Islet of Langerhans (tissue), 1 donor: ENCODE measurements at regions not wholly inside any gene's neighbourhood (a gene's known extent, or its start where the extent isn't known, plus 50 kb on each side); places are given as distances from the start of the nearest gene placed in this dataset.
"Not testable (repeated sequence)": the region's sequence is repeated elsewhere in the genome, so short reads cannot be mapped to it uniquely, and the experiment has no call there.

Experiments
- FAIRE-seq: peaks from one replicate; lab custom pipeline; 2011; peaks lifted over from hg19 to GRCh38; lab: Jason Lieb, UNC

- no peak for FAIRE-seq
Observed at GRCh38 chr9:119917175-119917574, 547.9 kb upstream of the BRINP1 start.

GRCh38 chr9:119907056-119907455 lies 537.8 kb upstream of the BRINP1 start:
- FAIRE-seq: no peak

DNA sequence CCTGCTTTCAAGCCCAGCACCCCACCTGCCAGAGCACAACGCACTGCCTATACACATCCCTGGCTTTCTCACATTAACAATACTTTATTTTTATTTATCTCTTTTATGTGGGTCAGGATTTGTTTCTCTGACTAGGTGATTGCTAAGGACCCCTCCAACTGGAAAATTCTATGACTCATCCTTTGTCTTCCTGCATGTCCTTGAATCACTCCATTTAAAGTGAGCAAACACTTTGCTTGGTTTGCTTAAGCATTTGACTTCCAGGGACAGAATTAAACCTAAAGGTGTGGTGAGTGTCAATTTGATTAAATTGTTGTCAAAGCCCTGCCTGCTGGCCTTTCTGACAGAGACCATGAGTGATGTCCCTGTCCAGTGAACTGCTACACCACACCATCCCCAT lies 536.5 kb upstream of the BRINP1 start:
- FAIRE-seq: peak; percentile 33

- no peak for FAIRE-seq
Observed at GRCh38 chr9:119903851-119904250, 534.6 kb upstream of the BRINP1 start.

GRCh38 chr9:119902611-119903010 lies 533.4 kb upstream of the BRINP1 start:
- FAIRE-seq: no peak

DNA sequence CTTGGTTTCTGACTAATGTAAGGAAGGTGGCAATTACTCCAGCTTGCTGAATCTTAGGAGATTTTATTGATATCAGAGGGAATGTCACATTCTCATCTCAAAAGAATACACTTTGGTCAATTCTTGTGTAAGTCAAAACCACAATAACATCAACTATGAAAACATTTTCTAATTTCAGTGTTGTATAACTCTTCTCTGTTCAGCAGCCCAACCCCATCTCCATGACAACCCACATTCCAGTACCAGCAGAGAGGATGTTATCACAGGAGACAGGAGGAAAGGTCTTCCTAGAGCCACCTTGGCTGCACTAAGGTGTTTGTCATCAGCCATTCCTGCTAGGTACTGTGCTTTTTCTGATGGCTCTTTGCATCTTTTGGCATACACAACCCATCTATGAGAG lies 529.1 kb upstream of the BRINP1 start:
- FAIRE-seq: no peak

DNA sequence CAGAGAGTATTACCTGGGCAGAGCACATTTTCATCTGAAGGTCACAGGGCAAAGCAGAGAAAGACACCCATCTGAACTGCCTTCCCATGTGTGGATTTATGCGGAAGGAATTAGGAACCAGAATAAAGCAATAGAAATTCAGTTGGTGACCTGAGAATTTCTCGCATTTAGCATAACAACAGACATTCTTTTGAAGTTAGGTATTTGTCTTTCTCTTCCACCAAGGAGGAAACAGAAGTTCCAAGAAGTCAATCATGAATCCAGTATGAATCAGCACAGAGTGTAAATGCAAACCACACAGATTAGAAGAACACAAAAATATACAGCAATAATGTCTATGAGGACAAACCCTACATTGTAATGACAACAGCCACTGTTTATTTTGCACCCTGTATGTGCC lies 515.2 kb upstream of the BRINP1 start:
- FAIRE-seq: no peak

DNA sequence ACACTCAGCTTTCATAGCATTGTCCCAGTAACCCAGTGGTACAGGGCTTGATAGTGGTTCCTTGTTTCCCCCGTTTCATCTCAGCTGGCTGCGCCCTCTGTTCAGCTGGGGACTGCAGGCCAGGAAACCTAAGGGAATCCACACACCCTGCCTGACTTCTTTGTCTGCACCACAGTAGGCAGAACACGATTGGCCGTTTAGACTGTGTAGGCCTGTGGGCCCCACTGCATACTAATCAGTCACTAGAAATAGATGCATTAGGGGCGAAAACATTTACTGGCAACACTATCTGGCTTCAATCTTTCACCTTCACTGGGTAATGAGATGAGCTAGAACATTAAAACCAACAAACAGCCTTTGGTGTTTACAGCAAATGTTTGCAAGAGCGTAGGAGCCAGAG lies 512.7 kb upstream of the BRINP1 start:
- no peak for FAIRE-seq

DNA sequence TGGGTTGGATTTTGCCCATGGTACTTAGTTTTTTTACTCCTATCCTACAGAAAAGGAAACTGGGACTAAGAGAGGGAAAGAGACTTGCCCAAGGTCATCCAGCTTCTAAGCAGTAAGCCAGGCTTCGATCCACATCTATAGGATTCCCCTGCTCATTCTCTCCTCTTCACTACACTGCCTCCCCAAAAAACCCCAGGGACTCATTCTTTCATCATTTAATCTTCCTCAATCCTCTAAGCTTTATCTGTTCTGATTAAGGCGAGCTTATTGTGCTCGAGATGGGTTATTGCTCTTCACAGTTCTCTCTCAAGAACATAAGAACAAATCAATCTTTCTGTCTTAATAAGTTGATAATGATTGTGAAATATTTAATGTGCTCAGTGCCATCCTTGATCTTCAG lies 511.1 kb upstream of the BRINP1 start:
- FAIRE-seq: no peak

DNA sequence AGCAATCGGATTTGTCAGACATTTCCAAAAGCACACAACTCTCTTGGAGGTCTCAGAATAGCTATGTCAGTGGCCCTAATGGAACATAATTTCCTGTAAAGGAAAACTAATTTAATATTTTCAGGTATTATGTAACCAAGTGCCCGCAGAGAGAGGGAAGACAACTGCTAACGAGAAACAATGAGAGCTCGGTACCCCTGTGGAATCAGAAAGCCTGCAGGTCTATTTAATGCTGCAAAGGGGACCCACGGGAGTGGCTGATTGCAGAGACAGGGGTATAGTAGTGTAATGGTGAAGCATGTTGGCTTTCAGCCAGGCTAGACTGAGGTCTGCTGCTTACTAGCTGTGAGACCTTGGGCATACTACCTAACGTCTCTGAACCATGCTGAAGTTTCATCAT lies 508.1 kb upstream of the BRINP1 start:
- no peak for FAIRE-seq

GRCh38 chr9:119873877-119874276 lies 504.6 kb upstream of the BRINP1 start:
- no peak for FAIRE-seq

- not testable (repeated sequence) for FAIRE-seq
Observed at GRCh38 chr9:119870251-119870650, 501.0 kb upstream of the BRINP1 start.

- FAIRE-seq: no peak
Observed at GRCh38 chr9:119868694-119869093, 499.5 kb upstream of the BRINP1 start.

- FAIRE-seq: no peak
Observed at GRCh38 chr9:119861842-119862241, 492.6 kb upstream of the BRINP1 start.

DNA sequence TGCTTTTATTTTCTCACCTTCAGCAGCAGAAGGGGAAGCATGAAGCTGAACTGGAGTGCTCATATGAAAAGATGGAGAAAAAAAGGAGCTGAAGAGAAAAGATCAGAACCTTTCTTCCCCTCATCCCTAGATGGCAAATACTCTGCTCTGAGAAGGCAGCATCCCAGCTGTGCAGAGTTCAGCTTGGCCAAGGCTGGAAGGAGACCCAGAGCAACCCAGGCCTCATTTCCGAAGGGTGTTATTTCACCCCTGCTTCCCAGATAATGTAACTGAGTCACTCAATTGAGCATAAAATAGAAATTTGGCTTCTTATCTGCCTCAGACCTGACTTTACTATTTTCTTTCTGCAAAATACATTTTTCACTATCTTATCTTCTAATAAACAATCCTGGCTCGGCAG lies 489.9 kb upstream of the BRINP1 start:
- no peak for FAIRE-seq

DNA sequence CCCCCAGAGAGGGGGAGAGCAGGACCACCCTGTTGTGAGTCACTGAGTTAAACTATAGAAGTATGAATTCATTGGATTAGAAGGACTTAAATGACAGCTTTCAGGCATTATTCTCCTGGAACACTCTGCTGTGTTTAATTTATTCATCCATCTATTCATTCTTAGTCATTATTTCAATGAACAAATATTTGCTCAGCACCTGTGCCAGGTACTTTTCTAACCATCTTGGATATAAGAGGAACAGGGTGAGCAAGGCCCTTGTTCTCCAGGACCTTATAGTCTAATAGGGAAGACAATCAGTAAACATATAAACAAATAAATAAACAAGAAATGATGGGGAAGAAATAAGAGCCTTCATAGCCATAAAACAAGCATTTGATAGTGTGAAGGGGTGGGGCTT lies 483.9 kb upstream of the BRINP1 start:
- FAIRE-seq: no peak

DNA sequence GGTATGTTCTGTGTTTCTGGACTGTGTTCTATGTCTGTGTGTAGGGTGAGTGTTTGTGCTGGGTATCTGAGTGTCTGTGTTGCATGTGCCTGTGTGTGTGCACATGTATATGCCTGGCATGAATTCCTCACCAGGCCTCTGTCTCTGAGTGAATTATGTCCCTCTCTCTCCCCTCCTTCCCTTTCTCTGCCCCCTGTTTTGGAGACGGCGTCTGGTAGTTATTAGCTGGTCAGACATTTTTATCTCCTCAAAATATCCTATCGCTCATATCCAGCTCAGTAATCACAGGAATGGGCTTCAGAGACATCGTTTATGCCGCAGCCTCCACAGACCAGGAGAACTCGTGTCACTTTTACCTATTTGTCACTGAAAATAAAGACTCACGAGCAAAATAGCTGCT lies 483.2 kb upstream of the BRINP1 start:
- FAIRE-seq: no peak

GRCh38 chr9:119844431-119844830 lies 475.2 kb upstream of the BRINP1 start:
- no peak for FAIRE-seq

GRCh38 chr9:119841016-119841415 lies 471.8 kb upstream of the BRINP1 start:
- no peak for FAIRE-seq

GRCh38 chr9:119839888-119840287 lies 470.7 kb upstream of the BRINP1 start:
- no peak for FAIRE-seq

DNA sequence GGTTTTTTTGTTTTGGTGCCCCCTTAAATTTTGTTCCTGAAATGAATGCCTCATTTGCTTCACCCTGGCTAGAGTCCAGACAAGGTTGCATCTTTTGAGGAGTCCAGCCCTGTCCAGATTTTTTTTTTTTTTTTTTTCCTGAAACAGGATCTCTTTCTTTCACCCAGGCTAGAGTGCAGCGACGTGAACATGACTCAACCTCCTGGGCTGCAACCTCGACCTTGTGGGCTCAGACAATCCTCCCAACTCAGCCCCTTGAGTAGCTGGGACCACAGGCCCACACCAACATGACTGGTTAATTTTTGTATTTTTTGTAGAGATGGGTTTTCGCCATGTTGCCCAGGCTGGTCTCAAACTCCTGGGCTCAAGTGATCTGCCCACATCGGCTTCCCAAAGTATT lies 469.0 kb upstream of the BRINP1 start:
- no peak for FAIRE-seq

DNA sequence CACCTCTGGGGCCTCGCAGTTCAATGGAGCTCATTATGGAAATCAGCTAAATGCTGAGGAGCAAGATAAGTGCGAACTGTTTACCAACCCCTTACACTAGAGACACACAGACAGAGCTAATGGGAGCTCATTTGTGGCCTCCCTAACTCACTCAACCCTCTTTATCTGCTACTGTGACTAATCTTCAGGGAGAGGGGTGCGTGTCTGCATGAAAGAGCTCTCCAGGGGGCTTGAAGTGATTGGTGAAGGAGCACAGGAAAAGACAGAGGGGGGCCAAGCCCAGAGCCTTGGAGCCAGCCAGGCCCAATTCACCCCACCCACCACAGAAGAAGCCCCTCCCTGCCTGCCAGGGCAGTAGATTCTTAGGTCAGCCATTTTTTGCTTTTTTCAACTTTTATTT lies 466.8 kb upstream of the BRINP1 start:
- no peak for FAIRE-seq

- FAIRE-seq: no peak
Observed at GRCh38 chr9:119834064-119834620, 464.9 kb upstream of the BRINP1 start.

GRCh38 chr9:119831309-119831708 lies 462.1 kb upstream of the BRINP1 start:
- FAIRE-seq: no peak

DNA sequence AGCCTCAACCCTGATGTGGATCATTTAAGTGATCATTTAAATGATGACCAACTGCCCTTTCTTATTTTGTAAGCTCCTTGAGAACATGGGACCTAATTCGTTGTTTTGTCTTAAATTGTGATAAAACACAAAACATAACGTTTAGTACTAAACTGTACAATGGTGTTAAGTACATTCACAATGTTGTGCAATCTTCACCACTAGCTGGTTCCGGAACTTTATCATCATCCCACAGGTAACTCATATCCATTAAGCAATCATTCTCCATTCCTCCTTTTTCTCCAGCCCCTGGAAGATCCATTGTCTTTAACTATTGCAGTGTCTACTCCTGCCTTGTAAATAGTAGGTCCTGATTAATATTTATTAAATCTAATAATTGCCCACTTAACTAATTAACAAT lies 460.5 kb upstream of the BRINP1 start:
- no peak for FAIRE-seq
